HCT116 (cell line): ENCODE measurements at regions not wholly inside any gene's neighbourhood (a gene's known extent, or its start where the extent isn't known, plus 50 kb on each side); places are given as distances from the start of the nearest gene placed in this dataset.

Experiments used
- ATAC-seq: fragments of 200-7000 bp; cut with Tn5 transposase; 2 replicates; pipeline ENCODE4 v1.9.1; 2020; ENCODE audit warnings: mild to moderate bottlenecking, moderate library complexity
- BruUV-seq: library from RNA; stranded (reverse); fragments of 400-500 nt; replicated peaks from 2 replicates; lab custom pipeline; 2021; lab: Mats Ljungman, UMichigan
- CTCF ChIA-PET: fragments of 300-600 bp; sonication (Branson Sonifier 250); formaldehyde crosslinking; loops from one replicate; lab custom pipeline; 2021; ENCODE audit warnings: antibody characterized with exemption; lab: Charles Lee
- POLR2A ChIA-PET: fragments of 300-600, 350-600 bp; sonication (Branson Sonifier 250); formaldehyde crosslinking; loops from one replicate; lab custom pipeline; 2021; ENCODE audit warnings: antibody characterized with exemption; lab: Charles Lee
- RAD21 ChIA-PET, 2 experiments: fragments of 300-600 bp; sonication (Branson Sonifier 250); formaldehyde crosslinking; loops; one replicate each; lab custom pipeline; 2023; ENCODE audit warnings: low total read pairs in 2 of 2; ENCODE audit not compliant: uncharacterized antibody in 2 of 2, unreplicated experiment in 2 of 2, low non-redundant PET in 1 of 2; lab: Charles Lee
- DNase-seq: peaks from one replicate; pipeline ENCODE4 v3.0.0-alpha.2; 2010; ENCODE audit warnings: low read depth, low spot score
- H2AFZ ChIP-seq: fragments of 200-600 bp; shearing (Covaris generic), sonication (generic); 2 replicates; pipeline ENCODE4 v1.6.1; 2017; ENCODE audit warnings: low read depth, mixed run types, mixed read lengths, antibody characterized with exemption, low read length; ENCODE audit not compliant: poor library complexity, severe bottlenecking
- H3K27ac ChIP-seq: 2 replicates; pipeline ENCODE4 v1.5.1; 2012; ENCODE audit warnings: low read depth, low read length
- H3K27me3 ChIP-seq: fragments of 200-600 bp; sonication (generic); 2 replicates; pipeline ENCODE4 v1.6.1; 2016; ENCODE audit warnings: mixed run types, low read length, mixed read lengths; ENCODE audit not compliant: insufficient read depth
- H3K36me3 ChIP-seq, 2 experiments: fragments of 200-500 bp in 1 of 2; fragments of 200-600 bp in 1 of 2; sonication (Bioruptor generic) in 1 of 2; sonication (generic) in 1 of 2; 2 replicates each; pipeline versions ENCODE4 v1.5.1 to v1.6.1; 2014 to 2016; ENCODE audit warnings: low read length in 2 of 2, inconsistent platforms in 1 of 2, mixed read lengths in 1 of 2, mixed run types in 1 of 2; ENCODE audit not compliant: insufficient read depth in 2 of 2, control insufficient read depth in 1 of 2
- H3K4me1 ChIP-seq, 2 experiments: fragments of 200-600 bp in 1 of 2; sonication (generic) in 1 of 2; 2 replicates each; pipeline versions ENCODE4 v1.5.1 to v1.6.1; 2012 to 2017; ENCODE audit warnings: low read length in 2 of 2, inconsistent platforms in 1 of 2, mild to moderate bottlenecking in 1 of 2, mixed read lengths in 1 of 2, mixed run types in 1 of 2, moderate library complexity in 1 of 2; ENCODE audit not compliant: insufficient read depth in 2 of 2, control insufficient read depth in 1 of 2
- H3K4me2 ChIP-seq: fragments of 200-600 bp; sonication (generic); 2 replicates; pipeline ENCODE4 v1.6.1; 2017; ENCODE audit warnings: mixed run types, low read length, mixed read lengths
- H3K4me3 ChIP-seq, 2 experiments: fragments of 200-600 bp in 1 of 2; sonication (generic) in 1 of 2; replicated peaks in 1 of 2; 2 replicates each; pipeline ENCODE4 v1.5.1; 2011 to 2016; ENCODE audit warnings: low read length in 2 of 2, control low read depth in 1 of 2, low read depth in 1 of 2, mild to moderate bottlenecking in 1 of 2, mixed read lengths in 1 of 2, mixed run types in 1 of 2
- H3K79me2 ChIP-seq: fragments of 200-600 bp; sonication (generic); 2 replicates; pipeline ENCODE4 v1.6.1; 2017; ENCODE audit warnings: mild to moderate bottlenecking, mixed run types, low read length, moderate library complexity, mixed read lengths; ENCODE audit not compliant: insufficient read depth
- H3K9ac ChIP-seq: fragments of 200-600 bp; sonication (generic); 2 replicates; pipeline ENCODE4 v1.6.1; 2016; ENCODE audit warnings: low read length, mixed read lengths
- H3K9me2 ChIP-seq: fragments of 200-600 bp; sonication (generic), shearing (Covaris generic); 2 replicates; pipeline ENCODE4 v1.6.1; 2017; ENCODE audit warnings: mixed run types, mild to moderate bottlenecking, moderate library complexity; ENCODE audit not compliant: insufficient read depth
- H3K9me3 ChIP-seq, 2 experiments: fragments of 200-500 bp in 1 of 2; fragments of 200-600 bp in 1 of 2; sonication (Bioruptor generic) in 1 of 2; sonication (generic) in 1 of 2; 2 replicates each; pipeline ENCODE4 v1.6.1; 2014 to 2017; ENCODE audit warnings: low read length in 2 of 2, mixed read lengths in 2 of 2, inconsistent platforms in 1 of 2, low read depth in 1 of 2, mild to moderate bottlenecking in 1 of 2, mixed run types in 1 of 2, moderate library complexity in 1 of 2; ENCODE audit not compliant: control insufficient read depth in 1 of 2, insufficient read depth in 1 of 2
- H4K20me1 ChIP-seq: fragments of 200-600 bp; sonication (generic), shearing (Covaris generic); 2 replicates; pipeline ENCODE4 v1.6.1; 2017; ENCODE audit warnings: mixed run types, mild to moderate bottlenecking, moderate library complexity; ENCODE audit not compliant: insufficient read depth
- CEBPB ChIP-seq: IDR thresholded peaks from 2 replicates; pipeline ENCODE4 v1.6.1; 2012; ENCODE audit warnings: low read depth
- MAX ChIP-seq: IDR thresholded peaks from 2 replicates; pipeline ENCODE4 v1.6.1; 2012
- RAD21 ChIP-seq: IDR thresholded peaks from 2 replicates; pipeline ENCODE4 v1.6.1; 2012; ENCODE audit warnings: low read depth, mild to moderate bottlenecking
- ZBTB33 ChIP-seq: IDR thresholded peaks from 2 replicates; pipeline ENCODE4 v1.6.1; 2011; ENCODE audit warnings: mild to moderate bottlenecking, low read length, moderate library complexity; ENCODE audit not compliant: insufficient replicate concordance; ENCODE audit errors: extremely low read depth
- ZFX ChIP-seq: fragments of 450-650 bp; IDR thresholded peaks from 2 replicates; pipeline ENCODE4 v1.6.1; 2017
- ZNF274 ChIP-seq: fragments of 200-500 bp; sonication (Bioruptor generic); IDR thresholded peaks from 2 replicates; pipeline ENCODE4 v1.6.1; 2014; ENCODE audit warnings: mild to moderate bottlenecking, low read depth, low read length, inconsistent platforms
- intact Hi-C: fragments of 100-400 bp; cut with micrococcal nuclease; formaldehyde crosslinking; loops from 2 replicates; pipeline ENCODE4 v1.10.0; 2022
- TF ChIP-seq, protein P1 (sequence below), 3 experiments: fragments of 200-600 bp in 1 of 3; sonication (generic) in 1 of 3; IDR thresholded peaks in 2 of 3; conservative IDR thresholded peaks in 1 of 3; 2 replicates each; pipeline ENCODE4 v1.5.1; 2012 to 2017; ENCODE audit warnings: low read depth in 2 of 3, low read length in 2 of 3, antibody characterized with exemption in 1 of 3, borderline replicate concordance in 1 of 3, control low read depth in 1 of 3, mild to moderate bottlenecking in 1 of 3, mixed read lengths in 1 of 3, mixed run types in 1 of 3, moderate library complexity in 1 of 3; ENCODE audit not compliant: insufficient read depth in 1 of 3

DNA sequence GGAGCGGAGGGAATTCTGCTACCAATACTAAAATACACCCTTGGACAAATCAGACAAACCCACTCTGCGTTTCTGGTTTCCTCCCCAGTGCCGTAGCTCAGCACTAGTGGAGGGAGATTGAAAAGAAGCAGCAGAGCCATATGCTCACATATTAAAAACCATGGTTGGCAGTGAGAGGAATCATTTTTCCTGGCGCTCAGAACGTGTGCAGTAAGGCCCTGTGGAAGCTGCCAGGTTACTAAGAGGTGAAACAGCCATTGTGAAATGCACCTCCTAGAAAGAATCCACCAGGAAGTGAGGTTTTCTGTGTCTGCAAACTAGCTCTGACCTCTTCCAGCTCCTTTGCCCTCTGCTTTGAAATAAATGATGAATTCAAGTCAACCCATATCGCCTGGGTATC lies 177.2 kb downstream of the ERCC6L2 start (continued):
- no peak for TF ChIP-seq ZBTB33
- TF ChIP-seq RAD21 = no peak

DNA sequence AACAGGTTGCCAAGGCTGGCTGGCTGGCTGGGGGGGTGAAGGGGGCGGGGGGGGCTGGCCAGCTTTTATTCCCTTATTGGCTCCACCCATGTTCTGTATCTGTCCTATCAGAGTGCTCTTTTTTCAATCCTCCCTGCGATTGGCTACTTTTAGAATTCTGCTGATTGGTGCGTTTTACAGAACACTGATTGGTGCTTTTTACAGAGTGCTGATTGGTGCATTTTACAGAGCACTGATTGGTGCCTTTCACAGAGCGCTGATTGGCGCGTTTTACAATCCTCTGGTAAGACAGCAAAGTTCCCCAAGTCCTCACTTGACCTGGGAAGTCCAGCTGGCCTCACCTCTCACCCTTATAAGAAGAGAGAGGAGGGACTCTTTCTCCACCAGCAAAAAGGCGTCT lies 175.9 kb downstream of the ERCC6L2 start:
- TF ChIP-seq CEBPB (no peak), ZNF274 (no peak), MAX (no peak), ZFX (no peak), ZBTB33 (no peak)
- TF ChIP-seq, protein P1, sequence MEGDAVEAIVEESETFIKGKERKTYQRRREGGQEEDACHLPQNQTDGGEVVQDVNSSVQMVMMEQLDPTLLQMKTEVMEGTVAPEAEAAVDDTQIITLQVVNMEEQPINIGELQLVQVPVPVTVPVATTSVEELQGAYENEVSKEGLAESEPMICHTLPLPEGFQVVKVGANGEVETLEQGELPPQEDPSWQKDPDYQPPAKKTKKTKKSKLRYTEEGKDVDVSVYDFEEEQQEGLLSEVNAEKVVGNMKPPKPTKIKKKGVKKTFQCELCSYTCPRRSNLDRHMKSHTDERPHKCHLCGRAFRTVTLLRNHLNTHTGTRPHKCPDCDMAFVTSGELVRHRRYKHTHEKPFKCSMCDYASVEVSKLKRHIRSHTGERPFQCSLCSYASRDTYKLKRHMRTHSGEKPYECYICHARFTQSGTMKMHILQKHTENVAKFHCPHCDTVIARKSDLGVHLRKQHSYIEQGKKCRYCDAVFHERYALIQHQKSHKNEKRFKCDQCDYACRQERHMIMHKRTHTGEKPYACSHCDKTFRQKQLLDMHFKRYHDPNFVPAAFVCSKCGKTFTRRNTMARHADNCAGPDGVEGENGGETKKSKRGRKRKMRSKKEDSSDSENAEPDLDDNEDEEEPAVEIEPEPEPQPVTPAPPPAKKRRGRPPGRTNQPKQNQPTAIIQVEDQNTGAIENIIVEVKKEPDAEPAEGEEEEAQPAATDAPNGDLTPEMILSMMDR (IDR thresholded peaks at IDR 0.05 in 2 of 3, conservative IDR thresholded peaks at IDR 0.05 in 1 of 3; ENCODE audit: borderline replicate concordance in 1 of 3, insufficient read depth in 1 of 3, low read depth in 2 of 3, low read length in 2 of 3) = no peak
- TF ChIP-seq, all 23 proteins: peak for 0
- H3K4me2 ChIP-seq = no peak overlapping the region
- no peaks in the 10 kb centered on the region for H3K9me2 ChIP-seq
- no peaks in the 10 kb centered on the region for H3K79me2 ChIP-seq
- H2AFZ ChIP-seq = no peak overlapping the region
- intact Hi-C loops = no loop called here
- DNase-seq = no peak
- no peaks in the 10 kb centered on the region for H3K27me3 ChIP-seq
- CTCF ChIA-PET = no interaction called here
- no peak overlapping the region for H3K9ac ChIP-seq
- no peak for ATAC-seq
- H3K36me3 ChIP-seq = no peaks in the 10 kb centered on the region
- RAD21 ChIA-PET = no interaction called here
- no peaks in the 10 kb centered on the region for H4K20me1 ChIP-seq
- no peaks in the 10 kb centered on the region for H3K4me1 ChIP-seq
- POLR2A ChIA-PET = no interaction called here
- no peaks in the 10 kb centered on the region for H3K9me3 ChIP-seq
- H3K4me3 ChIP-seq = no peak overlapping the region
- no TSS peak for BruUV-seq
- H3K27ac ChIP-seq = no peak overlapping the region
